Stimulated activated CD8-positive, alpha-beta memory T cell treated with anti-CD3 and anti-CD28 coated beads, Interleukin-12 subunit alpha, Interleukin-12 subunit beta, amount 100 ng/mL, for 4 hours (primary cell): ENCODE measurements at regions not wholly inside any gene's neighbourhood (a gene's known extent, or its start where the extent isn't known, plus 50 kb on each side); places are given as distances from the start of the nearest gene placed in this dataset.
"Not testable (repeated sequence)": the region's sequence is repeated elsewhere in the genome, so short reads cannot be mapped to it uniquely, and the experiment has no call there.

ENCODE experiments used
- DNase-seq: peaks from one replicate; pipeline ENCODE4 v3.0.0-alpha.2; 2020; ENCODE audit warnings: low read depth

DNA sequence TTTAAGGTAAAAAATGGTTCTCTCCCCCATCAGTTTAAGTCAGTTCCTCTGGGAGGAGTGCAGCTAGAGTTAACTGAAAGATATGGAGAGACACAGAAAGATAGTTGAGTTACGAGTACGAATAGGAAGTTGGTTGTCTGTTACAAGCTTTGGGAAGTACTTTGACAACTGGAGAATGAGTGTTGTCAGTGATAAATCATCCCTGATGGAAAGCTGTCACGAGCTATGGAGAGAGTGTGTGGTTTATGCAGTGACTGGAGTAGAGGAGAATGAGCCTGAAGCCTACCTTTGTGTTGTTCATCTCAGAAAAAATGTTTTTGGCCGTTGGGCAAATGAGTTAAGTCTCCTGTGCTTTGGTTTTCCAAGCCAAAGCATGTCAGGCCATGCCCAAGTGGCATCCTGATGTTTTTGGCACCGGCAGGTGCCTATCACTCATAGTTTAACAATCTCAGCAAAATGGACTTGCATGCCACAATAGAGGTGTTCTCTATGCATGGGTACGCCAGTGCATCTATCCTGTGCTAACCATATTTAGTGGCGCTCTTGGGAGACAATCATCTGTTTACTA, 350.2 kb downstream of the IRS2 start:
- DNase-seq = no peak

DNA sequence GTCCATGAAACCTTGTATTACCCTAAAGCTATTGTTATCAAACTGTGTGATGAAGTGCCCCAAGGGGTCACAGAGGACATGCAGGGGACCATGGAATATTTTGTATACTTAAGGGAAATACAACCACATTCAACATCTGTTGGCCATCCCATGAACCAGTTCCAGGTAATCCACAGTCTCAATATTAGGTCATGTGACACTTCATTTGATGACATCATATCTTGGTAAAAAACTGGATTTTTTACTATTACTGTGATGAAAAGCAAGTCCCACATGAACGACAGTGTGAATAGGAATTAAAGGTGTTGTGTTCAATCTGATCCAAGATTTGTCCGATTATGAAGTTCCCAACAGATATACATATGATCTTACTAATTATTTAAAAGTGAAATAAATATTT, 355.2 kb downstream of the IRS2 start:
- no peak for DNase-seq

DNA sequence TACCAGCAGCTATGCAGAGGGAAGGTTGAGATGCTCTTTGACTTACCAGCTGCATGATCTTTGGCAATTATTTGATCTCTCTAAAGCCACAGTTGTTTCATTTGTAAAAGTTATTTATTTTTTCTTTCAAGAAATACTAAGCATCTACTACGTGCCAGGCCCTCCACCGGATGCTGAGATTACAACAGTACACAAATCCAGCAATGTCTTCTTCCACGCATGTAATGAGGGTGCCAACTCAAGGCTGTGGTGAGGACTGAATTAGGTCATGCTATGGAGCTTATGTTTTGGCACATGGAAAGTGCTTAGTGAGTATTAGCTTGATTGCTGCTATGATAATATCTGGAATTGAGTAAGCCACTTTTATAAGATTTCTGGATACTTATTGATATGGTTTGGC, 358.2 kb downstream of the IRS2 start:
- no peak for DNase-seq

GRCh38 chr13:109427695-109428094, 358.7 kb downstream of the IRS2 start:
- DNase-seq = no peak

GRCh38 chr13:109427148-109427547, 359.2 kb downstream of the IRS2 start:
- DNase-seq = no peak

DNA sequence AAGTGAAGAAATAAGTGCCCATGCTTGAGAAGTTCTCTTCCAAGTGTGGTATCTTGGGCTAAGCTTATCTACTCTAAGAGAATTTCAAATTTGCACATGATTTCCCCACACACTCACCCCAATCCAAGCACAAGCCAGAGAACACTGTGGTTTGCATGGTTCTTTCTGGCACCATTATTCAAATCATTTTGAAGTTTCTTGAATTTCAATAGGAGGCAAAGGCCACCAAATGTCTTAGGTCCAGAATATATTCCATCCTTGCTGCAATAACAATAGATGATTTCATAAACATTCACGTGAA, 359.7 kb downstream of the IRS2 start:
- DNase-seq = no peak

- no peak for DNase-seq
Measured at GRCh38 chr13:109425821-109426689, 360.3 kb downstream of the IRS2 start.

GRCh38 chr13:109422161-109422560, 364.2 kb downstream of the IRS2 start:
- DNase-seq = no peak

DNA sequence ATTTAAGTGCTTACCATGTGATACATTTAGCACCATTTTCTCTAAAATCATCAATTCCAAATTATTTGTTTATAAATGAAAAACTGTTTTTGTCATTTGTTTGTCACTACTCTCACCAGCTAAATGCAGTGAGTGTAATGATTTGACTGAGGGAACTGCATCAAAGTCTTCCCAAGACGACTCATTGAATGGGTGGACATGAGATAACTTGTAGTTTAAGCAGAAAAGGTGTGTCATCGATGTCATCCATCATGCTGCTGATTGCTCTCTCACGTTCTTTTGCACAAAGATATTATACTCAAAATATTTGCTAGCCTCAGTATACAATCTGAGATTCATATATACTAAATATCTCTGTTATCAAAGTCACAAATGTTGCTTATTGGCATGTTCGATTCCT, 366.5 kb downstream of the IRS2 start:
- DNase-seq = no peak

DNA sequence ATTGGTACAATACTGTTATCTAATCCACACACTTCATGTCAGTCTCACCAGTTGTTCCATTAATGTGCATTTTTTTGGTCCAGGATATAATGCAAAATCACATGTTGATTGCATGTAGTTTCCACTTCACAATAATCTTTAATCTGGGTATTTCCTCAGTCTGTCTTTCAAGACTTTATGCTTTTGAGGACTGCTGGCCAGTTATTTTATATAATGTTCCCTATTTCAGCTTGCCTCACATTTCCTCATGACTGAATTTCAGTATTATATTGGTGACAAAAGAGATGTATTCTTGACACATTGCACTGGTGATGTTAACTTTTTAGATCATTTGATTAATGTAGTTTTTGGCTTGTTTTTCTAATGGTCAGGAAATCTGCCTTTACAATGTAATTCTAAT, 368.3 kb downstream of the IRS2 start:
- no peak for DNase-seq

GRCh38 chr13:109416001-109416400, 370.4 kb downstream of the IRS2 start:
- no peak for DNase-seq

- DNase-seq = no peak
Measured at GRCh38 chr13:109415057-109415456, 371.3 kb downstream of the IRS2 start.

- DNase-seq = no peak
Measured at GRCh38 chr13:109412283-109412901, 374.0 kb downstream of the IRS2 start.

- DNase-seq = no peak
Measured at GRCh38 chr13:109410868-109411267, 375.5 kb downstream of the IRS2 start.

DNA sequence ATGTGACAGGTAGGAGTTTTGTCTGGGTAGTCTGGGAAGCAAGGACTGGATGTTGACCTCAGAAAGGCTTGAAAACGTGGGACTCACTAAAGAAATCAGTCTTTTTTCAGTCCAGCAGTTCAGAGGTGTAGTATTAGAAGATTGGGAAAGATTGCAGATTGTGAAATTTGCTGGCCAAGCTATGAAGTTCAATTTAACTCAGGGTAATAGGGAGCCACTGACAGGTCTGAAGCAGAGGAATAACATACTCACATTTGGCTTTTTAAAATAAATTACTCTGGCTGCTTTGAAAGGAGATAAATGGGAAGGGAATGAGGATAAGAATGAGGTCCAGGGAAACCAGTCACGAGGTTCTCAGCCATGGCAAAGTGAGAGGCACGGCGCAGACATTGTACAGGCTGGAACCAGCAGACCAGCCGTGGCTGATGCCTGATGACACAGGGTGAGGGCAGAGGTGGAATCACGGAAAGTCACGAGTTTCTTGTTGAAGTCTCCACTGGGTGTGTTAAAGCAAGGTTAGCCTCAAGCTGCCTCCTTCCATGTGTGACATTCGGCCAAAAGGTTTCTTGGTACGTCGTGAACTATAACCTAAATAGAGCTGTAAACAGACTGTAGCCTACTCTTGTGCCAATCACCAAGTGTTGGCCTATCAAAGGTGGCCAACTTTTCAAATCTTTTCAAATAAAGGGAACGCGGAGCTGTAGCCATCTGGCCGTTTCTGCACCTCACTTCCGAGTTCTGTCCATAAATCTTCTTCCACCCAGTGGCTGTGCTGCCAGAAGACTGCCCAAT, 377.6 kb downstream of the IRS2 start:
- no peak for DNase-seq

GRCh38 chr13:109406376-109406992, 379.9 kb downstream of the IRS2 start:
- DNase-seq = no peak

- no peak for DNase-seq
Measured at GRCh38 chr13:109403012-109403421, 383.4 kb downstream of the IRS2 start.

DNA sequence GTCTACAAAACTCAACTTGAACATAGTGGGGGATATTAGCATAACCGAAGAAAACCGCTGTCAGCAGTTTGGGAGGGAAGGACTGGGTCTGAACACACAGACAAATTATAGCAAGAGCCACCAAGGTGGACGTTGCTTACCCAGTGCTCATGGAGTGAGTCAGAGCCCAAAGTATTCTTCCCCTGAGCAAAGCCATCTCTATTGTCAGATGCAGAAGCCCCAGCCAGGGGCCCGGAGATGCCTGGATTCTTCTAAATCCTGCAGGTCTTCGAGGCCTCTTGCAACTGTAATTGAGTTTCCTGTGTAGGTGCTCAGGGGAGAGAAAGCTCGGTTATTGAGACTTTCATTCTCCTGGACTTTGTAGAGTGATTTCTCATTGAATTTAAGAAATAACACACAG, 384.5 kb downstream of the IRS2 start:
- DNase-seq = no peak

DNA sequence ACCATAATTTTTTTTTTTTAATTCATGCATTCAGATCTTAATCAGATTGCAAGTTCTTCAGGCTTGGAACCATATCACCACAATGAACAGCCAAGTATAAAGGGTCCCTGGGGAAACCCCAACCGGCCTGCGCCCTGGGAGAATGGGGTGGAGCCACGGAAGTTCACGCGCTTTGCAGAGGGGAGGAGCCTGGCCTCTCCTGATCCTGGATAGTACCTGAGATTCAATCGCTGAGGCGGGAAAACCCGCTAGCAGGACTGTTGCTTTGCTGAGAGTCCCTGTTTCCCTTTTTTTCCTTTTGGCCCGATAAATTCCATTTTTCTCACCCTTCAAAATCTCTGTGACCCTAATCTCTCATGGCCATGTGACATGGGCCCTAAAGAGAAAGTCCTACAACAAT, 385.1 kb downstream of the IRS2 start:
- no peak for DNase-seq

DNA sequence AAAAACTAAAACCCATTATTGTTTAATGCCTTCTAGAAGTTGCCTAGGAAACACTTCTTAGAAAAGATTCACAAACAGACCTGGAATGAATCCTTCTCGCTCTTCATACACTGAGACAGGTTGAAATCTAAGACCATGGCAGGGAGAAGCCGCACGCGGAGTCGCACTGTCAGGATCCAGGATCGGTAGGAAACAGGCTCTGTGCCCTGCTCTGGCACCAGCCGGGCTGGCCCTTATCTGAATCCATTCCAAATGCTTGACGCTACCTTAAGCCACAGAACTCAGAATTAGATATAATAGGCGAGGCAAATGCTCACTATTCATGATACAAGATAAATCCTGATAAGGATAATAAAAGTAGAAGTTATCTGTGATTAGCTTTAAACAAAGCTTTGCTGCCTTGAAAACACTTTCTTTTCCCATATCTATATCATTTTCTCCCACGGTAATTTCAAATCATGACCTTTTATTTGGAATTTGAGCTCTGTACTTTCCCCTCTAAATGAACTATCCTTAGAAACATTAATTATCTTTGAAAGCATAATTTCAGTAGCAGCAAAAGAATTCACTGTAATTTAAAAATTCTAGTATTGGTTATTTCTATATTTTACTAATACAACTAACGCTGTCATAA, 385.6 kb downstream of the IRS2 start:
- DNase-seq = no peak

DNA sequence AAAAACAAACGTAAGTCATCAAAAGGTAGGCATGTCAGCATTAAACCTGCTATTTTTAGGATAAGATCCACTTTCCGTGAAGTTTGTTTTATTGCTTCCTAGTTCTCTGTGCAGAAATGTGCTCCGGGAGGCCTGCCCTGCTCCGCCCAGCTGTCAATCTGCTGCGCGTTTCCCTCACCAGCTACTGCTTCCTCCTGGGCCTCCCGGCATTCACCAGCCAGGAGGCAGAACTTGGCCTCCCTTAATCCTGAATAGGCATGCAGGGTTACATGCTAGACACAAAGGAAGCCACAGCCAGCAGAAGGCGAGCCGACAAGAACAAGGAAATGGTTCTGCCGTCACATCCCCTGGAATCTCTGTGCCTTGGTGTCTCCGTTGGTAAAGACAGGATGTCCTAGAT, 386.2 kb downstream of the IRS2 start:
- DNase-seq = no peak

DNA sequence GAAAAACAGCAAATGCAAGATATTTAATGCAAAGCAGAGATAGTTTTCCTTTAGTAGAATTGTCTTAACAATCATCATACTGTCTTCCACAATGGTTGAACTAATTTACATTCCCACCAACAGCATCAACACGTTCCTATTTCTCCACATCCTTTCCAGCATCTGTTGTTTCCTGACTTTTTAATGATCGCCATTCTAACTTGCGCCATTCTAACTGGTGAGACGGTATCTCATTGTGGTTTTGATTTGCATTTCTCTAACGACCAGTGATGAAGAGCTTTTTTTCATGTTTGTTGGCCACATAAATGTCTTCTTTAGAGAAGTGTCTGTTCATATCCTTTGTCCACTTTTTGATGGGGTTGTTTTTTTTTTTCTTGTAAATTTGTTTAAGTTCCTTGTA, 388.3 kb downstream of the IRS2 start:
- not testable (repeated sequence) for DNase-seq
